Upper lobe of left lung (tissue), 4 donors: ENCODE measurements at regions not wholly inside any gene's neighbourhood (a gene's known extent, or its start where the extent isn't known, plus 50 kb on each side); places are given as distances from the start of the nearest gene placed in this dataset.

ENCODE experiments used
- POLR2A ChIP-seq, 4 donors: fragments of 450-650 bp; IDR thresholded peaks; one replicate each; pipeline ENCODE4 v1.5.1; 2016 to 2017; ENCODE audit warnings: antibody characterized with exemption in 4 of 4, mild to moderate bottlenecking in 2 of 4
- TF ChIP-seq, protein P1 (sequence below), 6 experiments: fragments of 450-650 bp in 4 of 6; fragments of 200-600 bp in 2 of 6; sonication (generic) in 2 of 6; IDR thresholded peaks; one replicate each; pipeline ENCODE4 v1.5.1; 2016 to 2019; ENCODE audit warnings: antibody characterized with exemption in 6 of 6

DNA sequence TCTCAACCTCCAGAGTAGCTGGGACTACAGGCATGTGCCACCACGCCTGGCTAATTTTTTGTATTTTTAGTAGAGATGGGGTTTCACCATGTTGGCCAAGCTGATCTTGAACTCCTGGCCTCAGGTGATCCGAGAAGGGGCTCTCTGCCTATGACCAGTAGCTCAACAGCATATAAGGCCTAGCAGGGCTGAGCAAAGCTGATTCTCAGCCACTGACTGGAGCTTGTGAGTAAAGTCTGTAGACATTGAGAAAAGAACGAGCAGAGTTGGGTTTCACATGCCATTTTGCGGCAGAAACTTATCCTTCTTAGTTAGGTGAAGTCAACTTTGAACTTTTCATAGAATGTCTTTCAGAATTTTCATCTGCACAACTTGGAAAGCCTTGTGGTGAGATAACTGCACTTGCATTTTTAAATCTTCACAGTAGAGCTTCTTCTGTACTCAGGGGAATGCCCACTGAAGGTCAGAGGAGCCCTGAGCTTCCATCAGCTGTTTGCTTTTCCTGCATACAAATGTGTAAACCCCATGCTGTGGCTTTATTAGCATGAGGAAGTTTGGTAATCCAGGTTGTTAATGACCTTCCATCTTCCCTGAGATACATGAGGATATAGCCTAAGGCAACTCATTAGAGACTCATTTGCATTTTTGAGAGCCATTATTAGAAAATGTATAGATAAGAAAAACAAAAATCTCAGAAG lies 602.4 kb downstream of the METTL4 start:
- TF ChIP-seq, protein P1, sequence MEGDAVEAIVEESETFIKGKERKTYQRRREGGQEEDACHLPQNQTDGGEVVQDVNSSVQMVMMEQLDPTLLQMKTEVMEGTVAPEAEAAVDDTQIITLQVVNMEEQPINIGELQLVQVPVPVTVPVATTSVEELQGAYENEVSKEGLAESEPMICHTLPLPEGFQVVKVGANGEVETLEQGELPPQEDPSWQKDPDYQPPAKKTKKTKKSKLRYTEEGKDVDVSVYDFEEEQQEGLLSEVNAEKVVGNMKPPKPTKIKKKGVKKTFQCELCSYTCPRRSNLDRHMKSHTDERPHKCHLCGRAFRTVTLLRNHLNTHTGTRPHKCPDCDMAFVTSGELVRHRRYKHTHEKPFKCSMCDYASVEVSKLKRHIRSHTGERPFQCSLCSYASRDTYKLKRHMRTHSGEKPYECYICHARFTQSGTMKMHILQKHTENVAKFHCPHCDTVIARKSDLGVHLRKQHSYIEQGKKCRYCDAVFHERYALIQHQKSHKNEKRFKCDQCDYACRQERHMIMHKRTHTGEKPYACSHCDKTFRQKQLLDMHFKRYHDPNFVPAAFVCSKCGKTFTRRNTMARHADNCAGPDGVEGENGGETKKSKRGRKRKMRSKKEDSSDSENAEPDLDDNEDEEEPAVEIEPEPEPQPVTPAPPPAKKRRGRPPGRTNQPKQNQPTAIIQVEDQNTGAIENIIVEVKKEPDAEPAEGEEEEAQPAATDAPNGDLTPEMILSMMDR (IDR thresholded peaks at IDR 0.05): no peak
- TF ChIP-seq POLR2A (IDR thresholded peaks at IDR 0.05): no peak
